ENCODE measurements at regions not wholly inside any gene's neighbourhood (a gene's known extent, or its start where the extent isn't known, plus 50 kb on each side); places are given as distances from the start of the nearest gene placed in this dataset.
"Not testable (repeated sequence)": the region's sequence is repeated elsewhere in the genome, so short reads cannot be mapped to it uniquely, and the experiment has no call there.

DNA sequence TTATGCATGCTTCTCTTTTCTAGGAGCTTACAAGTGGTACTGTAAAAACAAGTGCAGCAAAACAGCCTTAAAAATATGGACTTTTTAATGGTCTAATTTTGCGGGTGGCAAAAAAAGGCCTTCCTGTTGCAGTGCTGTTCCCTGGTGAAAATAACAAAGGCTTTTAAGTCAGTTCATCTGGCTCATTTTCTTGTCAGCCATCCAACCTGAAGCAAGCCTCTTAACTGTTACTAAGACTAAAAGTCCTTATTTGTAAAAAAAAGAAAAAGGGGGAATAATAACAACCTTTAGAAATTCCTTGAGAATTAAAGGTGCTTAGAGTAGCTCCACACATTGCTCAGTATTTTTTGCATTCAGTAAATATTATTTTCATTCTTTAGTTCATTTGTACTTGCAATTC lies 200.5 kb upstream of the CHORDC1 start:
- no peak overlapping the region for H3K4me3 ChIP-seq (ENCODE audit: low read depth, low read length)
- no peak for DNase-seq (ENCODE audit: low read depth)
- TF ChIP-seq, protein P1, sequence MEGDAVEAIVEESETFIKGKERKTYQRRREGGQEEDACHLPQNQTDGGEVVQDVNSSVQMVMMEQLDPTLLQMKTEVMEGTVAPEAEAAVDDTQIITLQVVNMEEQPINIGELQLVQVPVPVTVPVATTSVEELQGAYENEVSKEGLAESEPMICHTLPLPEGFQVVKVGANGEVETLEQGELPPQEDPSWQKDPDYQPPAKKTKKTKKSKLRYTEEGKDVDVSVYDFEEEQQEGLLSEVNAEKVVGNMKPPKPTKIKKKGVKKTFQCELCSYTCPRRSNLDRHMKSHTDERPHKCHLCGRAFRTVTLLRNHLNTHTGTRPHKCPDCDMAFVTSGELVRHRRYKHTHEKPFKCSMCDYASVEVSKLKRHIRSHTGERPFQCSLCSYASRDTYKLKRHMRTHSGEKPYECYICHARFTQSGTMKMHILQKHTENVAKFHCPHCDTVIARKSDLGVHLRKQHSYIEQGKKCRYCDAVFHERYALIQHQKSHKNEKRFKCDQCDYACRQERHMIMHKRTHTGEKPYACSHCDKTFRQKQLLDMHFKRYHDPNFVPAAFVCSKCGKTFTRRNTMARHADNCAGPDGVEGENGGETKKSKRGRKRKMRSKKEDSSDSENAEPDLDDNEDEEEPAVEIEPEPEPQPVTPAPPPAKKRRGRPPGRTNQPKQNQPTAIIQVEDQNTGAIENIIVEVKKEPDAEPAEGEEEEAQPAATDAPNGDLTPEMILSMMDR (IDR thresholded peaks at IDR 0.05; ENCODE audit: control insufficient read depth, extremely low read depth, insufficient read depth): no peak

DNA sequence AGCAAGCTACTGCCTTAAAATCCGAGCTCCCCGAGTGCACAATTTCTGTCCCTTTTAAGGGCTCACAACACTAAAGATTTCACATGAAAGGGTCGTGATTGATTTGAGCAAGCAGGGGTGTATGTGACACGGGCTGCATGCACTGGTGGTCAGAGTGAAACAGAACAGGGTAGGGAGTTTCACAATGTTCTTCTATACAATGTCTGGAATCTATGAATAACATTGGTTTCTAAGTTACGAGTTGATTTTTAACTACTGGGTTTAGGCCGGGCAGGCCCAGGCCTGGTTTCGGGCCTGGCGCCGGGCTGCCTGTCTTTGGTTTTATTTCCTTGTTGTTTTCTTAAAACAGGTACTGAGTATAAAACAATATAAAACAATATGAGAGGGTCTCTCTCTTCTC lies 199.9 kb upstream of the CHORDC1 start:
- H3K4me3 ChIP-seq (ENCODE audit: low read depth, low read length); DNase-seq (ENCODE audit: low read depth): not testable (repeated sequence)

DNA sequence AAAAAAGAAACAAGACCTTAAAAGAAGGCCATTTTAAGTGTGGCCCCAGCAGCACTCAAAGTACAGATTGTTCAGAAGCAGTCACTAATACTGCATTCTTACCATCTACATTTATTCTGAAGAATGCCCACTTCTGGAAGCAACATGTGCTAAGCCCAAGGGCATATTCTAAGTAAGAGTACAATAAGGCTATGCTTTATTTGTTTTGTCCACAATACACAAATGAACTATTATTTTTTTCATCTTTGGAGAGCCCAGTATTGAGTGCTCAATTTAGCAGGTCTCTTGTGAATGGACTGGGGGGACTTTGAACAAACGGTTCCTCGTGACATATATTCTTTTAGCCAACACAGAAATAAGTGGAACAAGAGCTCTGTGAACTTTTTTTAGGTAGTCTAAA lies 191.4 kb upstream of the CHORDC1 start:
- DNase-seq (ENCODE audit: low read depth): no peak
- TF ChIP-seq, protein P1 (IDR thresholded peaks at IDR 0.05; ENCODE audit: control insufficient read depth, extremely low read depth, insufficient read depth): no peak
- no peak overlapping the region for H3K4me3 ChIP-seq (ENCODE audit: low read depth, low read length)

DNA sequence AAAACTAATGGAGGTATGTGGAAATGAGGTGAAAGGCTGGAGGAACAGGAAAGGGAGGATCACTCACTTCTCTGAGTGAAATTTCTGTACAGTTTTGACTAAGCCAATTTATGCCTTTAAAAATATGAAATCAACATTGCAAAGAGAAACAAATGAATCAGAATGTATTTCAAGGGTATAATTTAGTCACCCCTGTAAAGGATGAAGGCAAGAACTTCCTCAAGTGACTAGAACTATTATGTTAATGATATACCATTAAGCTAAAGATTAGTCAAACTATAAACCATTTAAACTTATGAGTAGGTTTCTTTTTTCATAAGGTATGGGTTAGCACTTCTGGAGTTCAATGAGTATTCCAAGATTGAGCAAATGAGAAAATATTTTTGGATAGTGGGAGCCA lies 184.5 kb upstream of the CHORDC1 start:
- DNase-seq (ENCODE audit: low read depth): no peak
- TF ChIP-seq, protein P1 (IDR thresholded peaks at IDR 0.05; ENCODE audit: control insufficient read depth, extremely low read depth, insufficient read depth): no peak
- no peak overlapping the region for H3K4me3 ChIP-seq (ENCODE audit: low read depth, low read length)

DNA sequence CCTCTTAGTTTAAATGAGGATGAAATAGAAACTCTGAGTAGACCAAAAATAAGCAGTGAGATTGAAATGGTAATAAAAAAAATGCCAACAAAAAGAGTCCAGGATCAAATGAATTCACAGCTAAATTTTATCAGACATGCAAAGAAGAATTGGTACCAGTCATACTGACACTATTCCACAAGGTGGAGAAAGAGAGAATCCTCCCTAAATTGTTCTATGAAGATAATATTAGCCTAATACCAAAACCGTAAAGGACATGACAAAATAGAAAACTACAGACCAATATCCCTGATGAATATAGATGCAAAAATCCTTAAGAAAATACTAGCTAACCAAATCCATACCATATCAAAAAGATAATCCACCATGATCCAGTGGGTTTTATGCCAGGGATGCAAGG lies 169.8 kb upstream of the CHORDC1 start:
- H3K4me3 ChIP-seq (ENCODE audit: low read depth, low read length): no peak overlapping the region
- no peak for DNase-seq (ENCODE audit: low read depth)
- TF ChIP-seq, protein P1 (IDR thresholded peaks at IDR 0.05; ENCODE audit: control insufficient read depth, extremely low read depth, insufficient read depth): 0 out of 2 replicates have a peak, but pooled peaks have one; percentile 14

DNA sequence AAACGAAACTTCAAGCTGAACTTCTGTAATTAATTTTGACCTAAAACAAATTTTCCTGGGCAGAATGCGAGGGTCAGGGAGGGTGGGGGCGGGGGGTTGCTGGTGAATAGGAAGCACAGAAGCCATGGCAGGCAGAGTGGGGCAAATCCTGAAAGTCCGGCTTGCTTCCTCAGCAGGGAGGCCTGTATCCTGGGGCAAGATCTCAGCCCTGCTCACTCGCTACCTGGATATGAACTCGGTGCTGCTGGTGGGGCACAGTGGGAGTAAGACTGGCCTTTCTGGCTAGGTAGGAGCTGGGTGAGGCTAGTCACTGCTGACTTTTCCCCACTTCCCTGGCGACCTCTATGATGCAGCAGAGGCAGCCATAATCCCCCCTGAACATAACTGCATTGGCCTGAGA lies 168.9 kb upstream of the CHORDC1 start:
- no peak for DNase-seq (ENCODE audit: low read depth)
- TF ChIP-seq, protein P1 (IDR thresholded peaks at IDR 0.05; ENCODE audit: control insufficient read depth, extremely low read depth, insufficient read depth): no peak
- H3K4me3 ChIP-seq (ENCODE audit: low read depth, low read length): no peak overlapping the region

DNA sequence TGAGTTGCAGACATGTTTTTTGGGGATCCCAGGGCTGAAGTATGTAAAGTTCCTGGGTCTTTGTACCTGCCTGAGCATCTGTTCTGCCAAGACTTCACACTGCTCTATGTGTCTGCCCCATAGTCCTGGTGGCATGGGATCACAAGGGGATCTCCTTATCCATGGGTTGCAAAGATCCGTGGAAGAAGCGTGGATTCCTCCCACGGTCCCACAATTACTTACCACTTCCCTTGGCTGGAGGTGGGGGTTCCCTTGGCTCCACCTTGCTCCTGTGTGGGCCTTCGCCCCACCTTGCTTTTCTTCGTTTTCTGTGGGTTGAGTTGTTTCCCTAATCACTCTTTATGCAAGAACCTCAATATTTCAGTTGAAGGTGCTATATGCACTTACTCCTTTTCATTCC lies 157.4 kb upstream of the CHORDC1 start:
- no peak for DNase-seq (ENCODE audit: low read depth)
- H3K4me3 ChIP-seq (ENCODE audit: low read depth, low read length): no peak overlapping the region
- TF ChIP-seq, protein P1 (IDR thresholded peaks at IDR 0.05; ENCODE audit: control insufficient read depth, extremely low read depth, insufficient read depth): no peak

Measured in LNCaP clone FGC (cell line).